ENCODE measurements at regions not wholly inside any gene's neighbourhood (a gene's known extent, or its start where the extent isn't known, plus 50 kb on each side); places are given as distances from the start of the nearest gene placed in this dataset.

DNA sequence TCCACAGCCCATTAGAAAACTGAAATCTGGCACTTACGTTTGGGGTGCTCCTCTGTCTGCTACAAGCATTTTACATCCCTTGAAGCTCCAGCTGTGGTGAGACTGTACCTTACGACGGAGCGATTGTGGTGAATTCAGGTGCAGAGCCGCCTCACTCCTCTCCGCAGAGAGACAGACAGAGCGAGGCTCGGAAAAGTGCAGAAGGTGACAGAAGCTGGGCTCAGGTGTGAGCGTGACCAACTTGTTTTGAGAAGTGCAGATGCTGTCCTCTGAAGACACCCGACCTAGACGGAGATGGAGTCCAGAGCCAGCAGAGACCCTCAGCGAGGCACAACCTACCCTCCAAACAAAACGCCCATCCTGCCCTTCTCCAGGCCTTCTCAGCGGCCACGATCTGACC, 196.5 kb downstream of the MED10 start:
- H3K4me3 ChIP-seq: no peak overlapping the region
- H3K4me1 ChIP-seq (replicated peaks in 1 of 2): no peaks in the 10 kb centered on the region
- intact Hi-C loops (cut with DNase I): no loop called here
- no peak for TF ChIP-seq POLR2A (IDR thresholded peaks at IDR 0.05)
- TF ChIP-seq, protein P1, sequence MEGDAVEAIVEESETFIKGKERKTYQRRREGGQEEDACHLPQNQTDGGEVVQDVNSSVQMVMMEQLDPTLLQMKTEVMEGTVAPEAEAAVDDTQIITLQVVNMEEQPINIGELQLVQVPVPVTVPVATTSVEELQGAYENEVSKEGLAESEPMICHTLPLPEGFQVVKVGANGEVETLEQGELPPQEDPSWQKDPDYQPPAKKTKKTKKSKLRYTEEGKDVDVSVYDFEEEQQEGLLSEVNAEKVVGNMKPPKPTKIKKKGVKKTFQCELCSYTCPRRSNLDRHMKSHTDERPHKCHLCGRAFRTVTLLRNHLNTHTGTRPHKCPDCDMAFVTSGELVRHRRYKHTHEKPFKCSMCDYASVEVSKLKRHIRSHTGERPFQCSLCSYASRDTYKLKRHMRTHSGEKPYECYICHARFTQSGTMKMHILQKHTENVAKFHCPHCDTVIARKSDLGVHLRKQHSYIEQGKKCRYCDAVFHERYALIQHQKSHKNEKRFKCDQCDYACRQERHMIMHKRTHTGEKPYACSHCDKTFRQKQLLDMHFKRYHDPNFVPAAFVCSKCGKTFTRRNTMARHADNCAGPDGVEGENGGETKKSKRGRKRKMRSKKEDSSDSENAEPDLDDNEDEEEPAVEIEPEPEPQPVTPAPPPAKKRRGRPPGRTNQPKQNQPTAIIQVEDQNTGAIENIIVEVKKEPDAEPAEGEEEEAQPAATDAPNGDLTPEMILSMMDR (IDR thresholded peaks at IDR 0.05): no peak
- H3K36me3 ChIP-seq (replicated peaks in 1 of 2): no peaks in the 10 kb centered on the region
- no peaks in the 10 kb centered on the region for H3K27me3 ChIP-seq
- no peak overlapping the region for H3K27ac ChIP-seq
- DNase-seq: no peak
- H3K9me3 ChIP-seq (replicated peaks in 1 of 3): no peaks in the 10 kb centered on the region
- WGBS, 4 donors: 71 to 81% (median 77%) methylated on average over 14 to 15 of the region's 15 CpGs

DNA sequence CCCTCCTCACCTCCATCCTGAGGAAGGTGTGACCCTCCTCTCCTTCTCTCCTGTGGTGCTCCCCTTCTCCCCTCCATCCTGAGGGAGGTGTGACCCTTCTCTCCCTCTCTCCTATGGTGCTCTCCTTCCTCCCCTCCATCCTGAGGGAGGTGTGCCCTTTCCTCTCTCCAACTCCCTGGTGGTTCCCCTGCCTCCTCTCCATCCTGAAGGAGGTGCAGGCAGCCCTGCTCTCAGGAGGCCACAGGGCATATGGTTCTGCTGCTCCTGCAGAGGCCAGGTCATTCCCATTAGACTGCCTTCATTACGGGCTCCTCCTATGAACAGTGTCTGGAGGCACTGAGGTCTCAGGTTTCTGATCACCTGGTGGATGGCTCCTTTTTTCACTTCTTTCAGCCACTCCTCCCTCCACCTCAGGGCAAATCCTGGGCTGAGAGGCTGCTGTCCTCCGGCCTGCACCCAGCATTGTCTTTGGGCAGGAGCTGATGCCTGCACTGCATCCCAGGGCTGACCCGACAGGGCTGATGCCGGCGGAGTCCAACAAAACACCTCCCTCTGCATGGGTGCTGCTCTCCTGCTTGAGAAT, 197.1 kb downstream of the MED10 start:
- no peaks in the 10 kb centered on the region for H3K27me3 ChIP-seq
- no peaks in the 10 kb centered on the region for H3K4me1 ChIP-seq (replicated peaks in 1 of 2)
- no peaks in the 10 kb centered on the region for H3K36me3 ChIP-seq (replicated peaks in 1 of 2)
- H3K4me3 ChIP-seq: no peak overlapping the region
- H3K27ac ChIP-seq: no peak overlapping the region
- no peak for DNase-seq
- TF ChIP-seq, protein P1 (IDR thresholded peaks at IDR 0.05): no peak
- TF ChIP-seq POLR2A (IDR thresholded peaks at IDR 0.05): no peak
- WGBS, 4 donors: 74 to 80% (median 77%) methylated on average over 5 of the region's 5 CpGs
- intact Hi-C loops (cut with DNase I): no loop called here
- no peaks in the 10 kb centered on the region for H3K9me3 ChIP-seq (replicated peaks in 1 of 3)

DNA sequence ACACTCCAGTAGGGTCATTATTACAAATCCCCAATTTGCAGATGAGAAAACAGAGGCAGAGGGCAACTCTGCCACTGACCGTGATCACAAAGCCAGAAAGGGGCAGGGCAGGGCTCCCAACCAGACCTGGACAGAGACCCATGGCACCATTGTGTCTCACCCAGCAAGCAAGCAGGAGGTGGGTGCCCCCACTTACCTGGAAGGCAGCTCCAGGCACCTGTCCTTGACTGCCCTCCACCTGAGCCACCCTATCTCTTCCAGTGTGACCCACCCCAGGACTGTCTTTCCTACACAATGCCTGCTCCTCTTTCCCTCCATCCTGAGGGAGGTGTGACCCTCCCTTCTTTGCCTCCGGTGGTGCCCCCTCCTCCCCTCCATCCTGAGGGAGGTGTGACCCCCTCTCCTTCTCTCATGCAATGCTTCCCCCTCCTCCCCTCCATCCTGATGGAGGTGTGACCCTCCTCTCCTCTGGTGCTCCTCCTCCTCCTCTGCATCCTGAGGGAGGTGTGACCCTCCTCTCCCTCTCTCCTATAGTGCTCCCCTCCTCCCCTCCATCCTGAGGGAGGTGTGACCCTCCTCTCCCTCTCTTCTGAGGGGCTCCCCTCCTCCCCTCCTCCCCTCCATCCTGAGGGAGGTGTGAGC, 198.0 kb downstream of the MED10 start:
- no peak for DNase-seq
- no peaks in the 10 kb centered on the region for H3K9me3 ChIP-seq (replicated peaks in 1 of 3)
- intact Hi-C loops (cut with DNase I): no loop called here
- no peaks in the 10 kb centered on the region for H3K4me1 ChIP-seq (replicated peaks in 1 of 2)
- no peak overlapping the region for H3K4me3 ChIP-seq
- 63 to 86% (median 75%) methylated on average over 2 of the region's 2 CpGs for WGBS, 4 donors
- H3K27ac ChIP-seq: no peak overlapping the region
- H3K36me3 ChIP-seq (replicated peaks in 1 of 2): no peaks in the 10 kb centered on the region
- no peak for TF ChIP-seq POLR2A (IDR thresholded peaks at IDR 0.05)
- TF ChIP-seq, protein P1 (IDR thresholded peaks at IDR 0.05): no peak
- no peaks in the 10 kb centered on the region for H3K27me3 ChIP-seq

DNA sequence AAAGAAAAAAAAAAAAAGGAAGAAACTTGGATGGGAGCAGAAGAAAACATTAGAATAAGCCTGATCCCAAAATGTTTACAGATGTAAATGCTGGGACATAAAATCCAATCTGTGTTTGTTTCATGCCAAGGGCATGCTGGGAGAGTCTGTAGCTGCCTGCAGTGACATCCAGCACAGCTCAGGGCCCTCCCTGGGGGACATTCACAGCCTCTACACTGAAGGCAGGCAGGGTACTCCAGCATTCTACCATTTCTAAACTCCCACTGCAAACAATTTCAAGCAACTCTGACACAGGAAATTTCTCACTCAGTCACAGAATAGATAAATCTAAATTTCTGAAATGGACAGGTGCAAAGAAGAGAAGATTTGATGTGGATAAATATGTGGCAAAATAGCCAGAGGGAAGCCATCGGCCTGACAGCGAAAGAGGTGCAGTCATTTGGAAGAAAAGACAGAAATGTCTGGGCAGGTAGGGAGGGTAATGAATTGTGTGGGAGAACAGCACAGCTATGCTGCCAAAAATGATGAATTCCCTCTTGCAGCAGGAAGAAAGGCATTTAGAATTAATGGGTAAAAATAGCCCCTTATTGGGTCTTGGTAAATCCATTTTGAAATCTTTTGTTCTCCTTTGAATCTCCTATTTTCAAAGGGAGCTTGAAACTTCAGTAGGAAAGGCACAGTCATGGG, 199.4 kb downstream of the MED10 start:
- WGBS, 4 donors: 69 to 79% (median 73%) methylated on average over 2 of the region's 2 CpGs
- TF ChIP-seq POLR2A (IDR thresholded peaks at IDR 0.05): no peak
- TF ChIP-seq, protein P1 (IDR thresholded peaks at IDR 0.05): no peak
- H3K27ac ChIP-seq: no peak overlapping the region
- no peak for DNase-seq
- no peaks in the 10 kb centered on the region for H3K9me3 ChIP-seq (replicated peaks in 1 of 3)
- no peaks in the 10 kb centered on the region for H3K27me3 ChIP-seq
- no peak overlapping the region for H3K4me3 ChIP-seq
- no peaks in the 10 kb centered on the region for H3K36me3 ChIP-seq (replicated peaks in 1 of 2)
- intact Hi-C loops (cut with DNase I): no loop called here
- H3K4me1 ChIP-seq (replicated peaks in 1 of 2): no peaks in the 10 kb centered on the region

All from adrenal gland (tissue), 9 donors.